SK-N-SH (cell line): ENCODE measurements at regions not wholly inside any gene's neighbourhood (a gene's known extent, or its start where the extent isn't known, plus 50 kb on each side); places are given as distances from the start of the nearest gene placed in this dataset.

Experiments
- CTCF ChIA-PET: fragments of 300-600, 350-600 bp; formaldehyde crosslinking; extraction: SDS; loops from one replicate; lab custom pipeline; 2021; lab: Yijun Ruan, JAX
- POLR2A ChIA-PET: fragments of 350-600 bp; sonication (Branson Sonifier 250); formaldehyde crosslinking; extraction: SDS; loops from one replicate; lab custom pipeline; 2020; ENCODE audit warnings: antibody characterized with exemption, inconsistent platforms; lab: Yijun Ruan, JAX
- DNase-seq: peaks from one replicate; pipeline ENCODE4 v3.0.0; 2012
- H2AFZ ChIP-seq: fragments of 200-600 bp; sonication (generic); 2 replicates; pipeline ENCODE4 v1.8.1; 2016; ENCODE audit warnings: antibody characterized with exemption, mild to moderate bottlenecking, low read depth
- H3F3A ChIP-seq: fragments of 200-600 bp; sonication (generic); replicated peaks from 2 replicates; pipeline ENCODE3; 2016; ENCODE audit warnings: antibody characterized with exemption, mild to moderate bottlenecking; ENCODE audit not compliant: insufficient read depth
- H3K27ac ChIP-seq, 2 experiments: fragments of 200-500 bp in 1 of 2; fragments of 200-600 bp in 1 of 2; sonication (Bioruptor generic) in 1 of 2; sonication (generic), shearing (Covaris generic) in 1 of 2; 2 replicates each; pipeline versions ENCODE4 v1.5.1 to v1.6.1; 2014 to 2016; ENCODE audit warnings: low read depth in 2 of 2, inconsistent platforms in 1 of 2, low read length in 1 of 2, mild to moderate bottlenecking in 1 of 2, mixed read lengths in 1 of 2
- H3K27me3 ChIP-seq: fragments of 200-600 bp; sonication (generic), shearing (Covaris generic); 2 replicates; pipeline ENCODE4 v1.6.1; 2016; ENCODE audit warnings: mixed run types; ENCODE audit not compliant: insufficient read depth
- H3K36me3 ChIP-seq, 2 experiments: fragments of 200-500 bp in 1 of 2; fragments of 200-600 bp in 1 of 2; sonication (Bioruptor generic) in 1 of 2; sonication (generic) in 1 of 2; replicated peaks in 1 of 2; 2 replicates each; pipeline versions ENCODE3 to v1.5.1; 2014 to 2016; ENCODE audit warnings: low read length in 1 of 2, mild to moderate bottlenecking in 1 of 2; ENCODE audit not compliant: insufficient read depth in 2 of 2, control insufficient read depth in 1 of 2
- H3K4me1 ChIP-seq, 2 experiments: fragments of 200-500 bp in 1 of 2; fragments of 200-600 bp in 1 of 2; sonication (Bioruptor generic) in 1 of 2; sonication (generic), shearing (Covaris generic) in 1 of 2; 2 replicates each; pipeline versions ENCODE4 v1.5.1 to v1.6.1; 2014 to 2016; ENCODE audit warnings: low read depth in 1 of 2, low read length in 1 of 2, mixed run types in 1 of 2; ENCODE audit not compliant: insufficient read depth in 2 of 2, control insufficient read depth in 1 of 2
- H3K4me2 ChIP-seq: fragments of 200-600 bp; sonication (generic), shearing (Covaris generic); 2 replicates; pipeline ENCODE4 v1.6.1; 2017; ENCODE audit warnings: mixed run types
- H3K4me3 ChIP-seq, 2 experiments: fragments of 200-500 bp in 1 of 2; fragments of 200-600 bp in 1 of 2; sonication (Bioruptor generic) in 1 of 2; sonication (generic), shearing (Covaris generic) in 1 of 2; 2 replicates each; pipeline versions ENCODE4 v1.5.1 to v1.8.1; 2014 to 2016; ENCODE audit warnings: low read depth in 2 of 2, inconsistent platforms in 1 of 2, low read length in 1 of 2, mild to moderate bottlenecking in 1 of 2, mixed read lengths in 1 of 2, moderate library complexity in 1 of 2
- H3K79me2 ChIP-seq: fragments of 200-600 bp; sonication (generic); 2 replicates; pipeline ENCODE4 v1.8.1; 2017; ENCODE audit warnings: mild to moderate bottlenecking; ENCODE audit not compliant: insufficient read depth
- H3K9ac ChIP-seq: fragments of 200-600 bp; sonication (generic); 2 replicates; pipeline ENCODE4 v1.6.1; 2017; ENCODE audit warnings: mixed run types
- H3K9me2 ChIP-seq: fragments of 200-600 bp; sonication (generic); 2 replicates; pipeline ENCODE4 v1.6.1; 2017; ENCODE audit warnings: mixed run types
- H3K9me3 ChIP-seq: fragments of 200-600 bp; sonication (generic); 2 replicates; pipeline ENCODE4 v1.6.1; 2017; ENCODE audit warnings: mixed run types, mild to moderate bottlenecking, moderate library complexity
- H4K20me1 ChIP-seq: fragments of 200-600 bp; sonication (generic); 2 replicates; pipeline ENCODE4 v1.6.1; 2017; ENCODE audit warnings: mild to moderate bottlenecking, mixed run types; ENCODE audit not compliant: insufficient read depth
- CTCF ChIP-seq: fragments of 200-600 bp; sonication (generic); IDR thresholded peaks from 2 replicates; pipeline ENCODE4 v1.6.1; 2017; ENCODE audit warnings: antibody characterized with exemption, mild to moderate bottlenecking, moderate library complexity
- ELF1 ChIP-seq: IDR thresholded peaks from 2 replicates; pipeline ENCODE4 v1.4.0; 2012
- EZH2phosphoT487 ChIP-seq: fragments of 200-600 bp; sonication (generic); IDR thresholded peaks from 2 replicates; pipeline ENCODE4 v1.6.1; 2017; ENCODE audit warnings: low read depth, mixed run types, mild to moderate bottlenecking, antibody characterized with exemption, moderate library complexity, borderline replicate concordance
- FOSL2 ChIP-seq: IDR thresholded peaks from 2 replicates; pipeline ENCODE4 v1.4.0; 2012; ENCODE audit warnings: low read depth, mild to moderate bottlenecking, moderate library complexity, borderline replicate concordance
- FOXM1 ChIP-seq: IDR thresholded peaks from 2 replicates; pipeline ENCODE4 v1.4.0; 2012; ENCODE audit warnings: low read depth, mild to moderate bottlenecking
- GATA2 ChIP-seq: sonication (generic); formaldehyde crosslinking; IDR thresholded peaks from 2 replicates; pipeline ENCODE4 v1.5.0; 2020; ENCODE audit warnings: mild to moderate bottlenecking, missing genetic modification reagents
- IRF3 ChIP-seq: fragments of 150-350 bp; IDR thresholded peaks from 2 replicates; pipeline ENCODE4 v1.6.1; 2016; ENCODE audit warnings: mild to moderate bottlenecking, low read depth, low read length
- NRF1 ChIP-seq: IDR thresholded peaks from 2 replicates; pipeline ENCODE4 v1.6.1; 2012; ENCODE audit warnings: low read depth, mild to moderate bottlenecking, low read length
- PBX3 ChIP-seq: IDR thresholded peaks from 2 replicates; pipeline ENCODE4; 2012
- POLR2AphosphoS5 ChIP-seq: IDR thresholded peaks from 2 replicates; pipeline ENCODE4 v1.6.1; 2012; ENCODE audit warnings: low read depth, low read length
- RXRA ChIP-seq: IDR thresholded peaks from 2 replicates; pipeline ENCODE4 v1.4.0; 2012; ENCODE audit warnings: low read depth, mild to moderate bottlenecking, borderline replicate concordance
- SMC3 ChIP-seq: IDR thresholded peaks from 2 replicates; pipeline ENCODE4 v1.6.1; 2012; ENCODE audit warnings: low read depth, low read length, improper control_type of control experiment
- TCF12 ChIP-seq: IDR thresholded peaks from 2 replicates; pipeline ENCODE4 v1.4.0; 2012
- USF1 ChIP-seq: IDR thresholded peaks from 2 replicates; pipeline ENCODE4 v1.4.0; 2012; ENCODE audit warnings: low read depth, borderline replicate concordance
- USF2 ChIP-seq: fragments of 150-350 bp; IDR thresholded peaks from 2 replicates; pipeline ENCODE4 v1.6.1; 2017; ENCODE audit warnings: antibody characterized with exemption, low read length, low read depth, borderline replicate concordance
- YY1 ChIP-seq: IDR thresholded peaks from 2 replicates; pipeline ENCODE4 v1.4.0; 2012; ENCODE audit warnings: low read depth, mild to moderate bottlenecking
- WGBS: methylation state at CpG from one replicate; pipeline ENCODE4 v1.1.6; 2017; ENCODE audit warnings: low lambda C conversion rate; 5-methylcytosine and 5-hydroxymethylcytosine counted together

GRCh38 chr4:24395937-24396336 is 188.4 kb downstream of the DHX15 start:
- TF ChIP-seq USF2 (no peak), PBX3 (no peak), USF1 (no peak), GATA2 (CRISPR knock-in tag) (no peak), SMC3 (no peak), RXRA (no peak)
- Histone ChIP-seq H3K4me3 (no peak overlapping the region), H4K20me1 (no peaks in the 10 kb centered on the region), H2AFZ (no peak overlapping the region), H3K27ac (no peak overlapping the region), H3K27me3 (no peaks in the 10 kb centered on the region), H3K9ac (no peak overlapping the region), H3K9me2 (no peaks in the 10 kb centered on the region), H3K79me2 (no peaks in the 10 kb centered on the region), H3F3A (no peaks in the 10 kb centered on the region), H3K36me3 (no peaks in the 10 kb centered on the region), H3K9me3 (no peaks in the 10 kb centered on the region), H3K4me2 (no peak overlapping the region), H3K4me1 (no peaks in the 10 kb centered on the region)
- WGBS = 26% methylated on average over 5 of the region's 7 CpGs
- ChIA-PET POLR2A (no interaction called here), CTCF (no interaction called here)
- DNase-seq = no peak

- CTCF ChIA-PET = no interaction called here
- no peak overlapping the region for H3K4me3 ChIP-seq
- H4K20me1 ChIP-seq = no peaks in the 10 kb centered on the region
- no peak for TF ChIP-seq TCF12
- TF ChIP-seq CTCF = no peak
- TF ChIP-seq IRF3 = no peak
- TF ChIP-seq YY1 = no peak
- TF ChIP-seq NRF1 = no peak
- TF ChIP-seq PBX3 = no peak
- TF ChIP-seq ELF1 = no peak
- no peak for TF ChIP-seq FOSL2
- no peak for TF ChIP-seq FOXM1
- no peak for TF ChIP-seq GATA2 (CRISPR knock-in tag)
- no peak for TF ChIP-seq POLR2AphosphoS5
- TF ChIP-seq EZH2phosphoT487 = no peak
- H3K9me3 ChIP-seq = no peaks in the 10 kb centered on the region
- no peaks in the 10 kb centered on the region for H3F3A ChIP-seq
- no peaks in the 10 kb centered on the region for H3K79me2 ChIP-seq
- H3K27ac ChIP-seq = no peak overlapping the region
- POLR2A ChIA-PET = no interaction called here
- no peaks in the 10 kb centered on the region for H3K4me1 ChIP-seq
- WGBS = 19% methylated on average over 4 of the region's 4 CpGs
- no peaks in the 10 kb centered on the region for H3K9me2 ChIP-seq
- H3K36me3 ChIP-seq = no peaks in the 10 kb centered on the region
- H3K4me2 ChIP-seq = no peak overlapping the region
- DNase-seq = no peak
- no peak overlapping the region for H2AFZ ChIP-seq
- no peak overlapping the region for H3K9ac ChIP-seq
- H3K27me3 ChIP-seq = no peaks in the 10 kb centered on the region
Measured at GRCh38 chr4:24394041-24394440, 190.3 kb downstream of the DHX15 start.
